NOMO-1 (cell line): ENCODE measurements at regions not wholly inside any gene's neighbourhood (a gene's known extent, or its start where the extent isn't known, plus 50 kb on each side); places are given as distances from the start of the nearest gene placed in this dataset.

ENCODE experiments used
- DNase-seq, 2 experiments: peaks; one replicate each; lab custom pipeline; 2025; ENCODE audit not compliant: unreplicated experiment in 2 of 2; lab: John Stamatoyannopoulos, UW

GRCh38 chr10:44845361-44846175 lies 65.6 kb upstream of the TMEM72 start:
- no peak for DNase-seq

GRCh38 chr10:44847110-44847509 lies 64.0 kb upstream of the TMEM72 start:
- DNase-seq: no peak

DNA sequence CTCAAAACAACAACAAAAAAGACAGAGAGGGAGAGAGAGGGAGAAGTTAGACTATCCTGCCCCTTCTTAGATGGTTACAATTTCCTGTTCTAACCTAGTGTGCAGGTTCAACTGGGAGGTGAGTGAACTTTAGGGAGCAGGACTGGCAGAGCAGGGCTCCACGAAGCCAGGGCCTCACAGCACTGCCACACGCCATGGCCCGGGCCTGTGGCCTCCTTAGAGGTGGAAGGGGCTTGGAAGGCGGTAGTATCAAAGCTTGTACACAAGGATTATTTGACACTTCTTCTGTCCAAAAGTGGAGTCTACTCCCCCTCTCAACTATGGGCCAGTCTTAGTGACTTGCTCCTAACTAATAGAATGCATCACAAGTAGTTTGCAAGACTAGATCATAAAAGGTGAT lies 62.9 kb upstream of the TMEM72 start:
- DNase-seq: no peak

DNA sequence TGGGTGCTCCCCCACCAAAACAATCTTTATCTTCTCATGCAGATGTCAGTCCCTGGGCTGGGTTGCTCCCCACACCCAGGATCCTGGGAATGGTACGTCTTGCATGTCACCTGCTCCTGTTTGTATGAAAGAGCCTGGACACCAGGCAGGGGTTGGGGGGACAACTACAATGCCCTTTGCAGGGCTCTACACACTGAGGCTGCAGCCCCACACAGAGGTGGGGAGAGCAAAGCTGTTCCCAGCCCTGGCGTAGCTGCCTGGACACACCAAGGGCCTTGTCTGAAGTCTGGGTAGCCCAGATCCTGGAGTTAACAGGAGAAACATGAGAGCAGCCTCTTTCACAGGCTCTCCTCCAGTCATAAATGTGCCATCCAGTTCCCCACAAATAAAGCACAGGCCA lies 61.2 kb upstream of the TMEM72 start:
- DNase-seq: no peak

DNA sequence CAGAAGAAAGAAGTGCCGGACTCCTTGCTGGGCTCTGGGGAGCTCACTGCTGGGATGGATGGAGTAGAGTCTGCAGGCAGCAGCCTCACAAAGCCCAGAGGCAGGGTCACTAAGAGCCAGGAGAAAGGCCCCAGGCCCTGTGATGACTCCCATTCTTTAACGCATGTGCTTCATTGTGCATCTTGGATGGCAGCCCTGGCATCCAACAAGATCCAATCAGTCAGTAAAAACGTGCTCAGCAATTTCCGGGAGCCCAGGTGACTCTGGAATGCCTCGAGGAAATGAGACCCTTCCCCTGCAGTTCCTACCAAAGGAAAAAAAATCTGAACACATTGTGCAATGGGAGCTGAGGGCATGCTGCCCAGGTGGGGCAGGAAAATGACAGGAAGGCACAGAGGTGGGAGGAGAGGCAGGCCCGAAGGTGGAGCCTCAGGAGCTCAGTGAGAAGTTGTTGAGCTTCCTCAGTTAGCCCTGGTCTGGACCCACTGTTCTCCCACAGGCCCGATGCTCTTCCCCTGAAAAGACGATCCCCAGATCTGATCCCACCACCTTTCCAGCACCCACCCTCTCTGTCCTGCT lies 60.7 kb upstream of the TMEM72 start:
- DNase-seq: no peak

GRCh38 chr10:44851413-44851812 lies 59.7 kb upstream of the TMEM72 start:
- DNase-seq: no peak

GRCh38 chr10:44851881-44852280 lies 59.3 kb upstream of the TMEM72 start:
- no peak for DNase-seq

DNA sequence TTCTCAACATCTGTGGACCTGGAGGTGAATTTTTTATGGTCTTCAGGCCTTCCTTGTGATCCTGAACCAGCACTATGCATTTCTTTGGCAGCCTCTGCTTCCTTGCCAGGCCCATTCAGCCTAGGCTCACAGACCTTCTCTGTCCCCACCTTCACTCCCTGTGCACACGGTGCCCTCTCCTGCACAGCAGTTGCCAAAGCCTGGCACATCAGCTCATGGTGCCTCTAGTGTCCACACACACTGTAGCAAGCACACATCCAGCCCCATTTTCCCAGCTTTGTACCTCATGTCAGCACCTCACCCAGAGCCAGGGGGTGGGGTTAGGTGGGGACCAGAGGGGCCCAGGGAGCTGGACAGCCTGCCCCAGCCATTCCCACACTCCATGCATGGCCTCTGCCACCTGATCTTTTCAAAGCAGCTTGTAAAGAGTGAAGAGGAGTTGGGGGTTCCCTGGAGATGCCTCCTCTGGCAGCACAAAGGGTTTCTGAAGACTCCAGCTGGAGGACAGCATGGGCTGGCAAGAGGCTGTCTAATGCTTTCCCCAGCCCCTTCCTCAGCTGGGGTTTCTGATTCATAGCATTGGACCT lies 57.9 kb upstream of the TMEM72 start:
- DNase-seq: no peak

DNA sequence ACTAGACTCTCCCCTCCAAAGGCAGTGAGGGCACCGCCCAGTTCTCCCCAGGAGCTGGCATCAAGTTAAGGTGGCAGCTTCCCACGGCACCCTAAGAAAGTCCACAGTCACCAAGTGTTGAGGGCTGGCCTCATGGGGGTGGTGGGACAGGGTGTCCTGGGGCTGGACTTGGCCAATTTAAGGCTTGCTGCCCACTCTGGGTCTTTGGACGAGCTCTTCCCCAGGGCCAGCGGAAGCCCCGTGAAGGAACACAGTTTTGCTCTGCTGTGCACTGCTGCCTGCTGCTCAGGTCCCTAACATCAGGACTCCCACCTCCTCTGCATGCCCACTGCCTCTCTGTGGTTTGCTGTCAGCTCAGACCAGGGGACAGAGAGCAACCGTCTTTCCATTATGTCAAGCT lies 57.3 kb upstream of the TMEM72 start:
- no peak for DNase-seq

DNA sequence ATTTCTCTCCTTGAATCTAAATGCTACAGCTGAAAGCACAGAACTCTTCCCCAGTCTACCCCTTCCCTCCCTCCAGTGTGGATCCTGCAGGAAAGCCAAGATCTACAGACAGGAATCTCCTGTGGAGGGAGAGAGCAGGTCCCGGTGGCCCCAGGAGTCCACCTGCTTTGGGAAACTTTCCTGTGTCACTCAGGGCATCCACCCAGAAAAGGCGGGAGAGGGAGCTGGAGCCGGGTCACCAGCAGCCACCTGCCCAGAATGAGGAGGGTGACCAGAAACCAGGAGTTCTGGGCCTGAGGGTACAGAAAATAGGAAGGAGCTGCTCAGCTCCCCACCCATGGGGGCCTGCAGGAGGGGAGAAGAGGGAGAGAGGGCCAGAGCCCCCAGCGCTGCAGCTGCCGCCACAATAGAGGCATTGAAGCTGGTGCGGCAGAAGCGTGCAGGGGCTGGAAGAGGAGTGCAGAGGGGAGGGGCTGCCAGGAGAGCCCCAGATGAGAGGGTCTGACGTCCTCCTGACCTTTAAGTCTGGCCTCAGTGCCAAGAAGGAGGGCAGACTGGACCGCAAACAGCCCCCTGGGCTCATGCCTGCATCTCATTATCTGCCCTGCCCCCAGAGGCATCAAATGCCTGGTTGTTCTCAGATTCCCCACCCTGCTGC lies 56.3 kb upstream of the TMEM72 start:
- no peak for DNase-seq

- DNase-seq: no peak
These were observed 54.4 kb upstream of the TMEM72 start for GRCh38 chr10:44856696-44857095.

GRCh38 chr10:44857363-44858016 lies 53.6 kb upstream of the TMEM72 start:
- peak; percentile 15 to 20 for DNase-seq

DNA sequence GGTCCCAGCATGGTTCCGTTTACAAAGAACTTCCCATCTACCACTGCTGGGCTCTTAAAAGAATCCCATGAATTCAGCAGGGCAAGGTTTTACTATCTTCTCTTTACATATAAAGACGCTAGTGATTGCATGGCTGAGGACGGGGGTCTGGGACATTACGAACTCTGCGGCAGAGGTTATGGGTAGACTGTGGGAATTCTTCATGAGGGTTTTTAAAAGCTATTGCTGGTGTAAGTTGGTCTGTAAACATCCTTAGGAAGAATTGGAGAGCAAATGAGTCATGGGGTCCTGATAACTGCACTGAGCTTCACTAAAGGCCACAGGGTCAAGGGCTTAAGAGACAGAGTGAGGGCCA lies 53.1 kb upstream of the TMEM72 start:
- DNase-seq: no peak

GRCh38 chr10:44858988-44859387 lies 52.1 kb upstream of the TMEM72 start:
- no peak for DNase-seq

- DNase-seq: no peak
These were observed 51.4 kb upstream of the TMEM72 start for GRCh38 chr10:44859546-44860285.

- no peak for DNase-seq
These were observed 50.1 kb upstream of the TMEM72 start for GRCh38 chr10:44860811-44861736.
